HG03558 (cell line): ENCODE measurements at regions not wholly inside any gene's neighbourhood (a gene's known extent, or its start where the extent isn't known, plus 50 kb on each side); places are given as distances from the start of the nearest gene placed in this dataset.
A peak's percentile ranks its signal among the peaks of the same experiment; 100 is the strongest.

Experiments
- ATAC-seq: cut with Tn5 transposase; IDR thresholded peaks from one replicate; pipeline ENCODE4 v1.9.1; 2021; ENCODE audit warnings: moderate number of reproducible peaks; ENCODE audit not compliant: unreplicated experiment; ENCODE audit errors: extremely low read depth

GRCh38 chr2:11919953-11920352 is 173.5 kb downstream of the LPIN1 start:
- ATAC-seq, result no peak

GRCh38 chr2:11920993-11921583 is 174.7 kb downstream of the LPIN1 start:
- ATAC-seq, result no peak

- no peak for ATAC-seq
Measured at GRCh38 chr2:11922294-11922693, 175.9 kb downstream of the LPIN1 start.

GRCh38 chr2:11923935-11924334 is 177.5 kb downstream of the LPIN1 start:
- ATAC-seq, result no peak

GRCh38 chr2:11925295-11926066 is 179.0 kb downstream of the LPIN1 start:
- ATAC-seq, result no peak

- ATAC-seq, result no peak
Measured at GRCh38 chr2:11930211-11930761, 183.9 kb downstream of the LPIN1 start.

- no peak for ATAC-seq
Measured at GRCh38 chr2:11932048-11932512, 185.6 kb downstream of the LPIN1 start.

GRCh38 chr2:11932962-11933361 is 186.5 kb downstream of the LPIN1 start:
- no peak for ATAC-seq

- ATAC-seq, result no peak
Measured at GRCh38 chr2:11933854-11934253, 187.4 kb downstream of the LPIN1 start.

GRCh38 chr2:11936761-11937160 is 190.3 kb downstream of the LPIN1 start:
- ATAC-seq, result no peak

- ATAC-seq, result no peak
Measured at GRCh38 chr2:11938196-11938595, 191.8 kb downstream of the LPIN1 start.

GRCh38 chr2:11939523-11939922 is 193.1 kb downstream of the LPIN1 start:
- no peak for ATAC-seq

GRCh38 chr2:11940121-11940743 is 193.8 kb downstream of the LPIN1 start:
- no peak for ATAC-seq

- ATAC-seq, result no peak
Measured at GRCh38 chr2:11940799-11941198, 194.4 kb downstream of the LPIN1 start.

- no peak for ATAC-seq
Measured at GRCh38 chr2:11941201-11942177, 195.1 kb downstream of the LPIN1 start.

- no peak for ATAC-seq
Measured at GRCh38 chr2:11942178-11942569, 195.7 kb downstream of the LPIN1 start.

GRCh38 chr2:11944311-11944710 is 197.9 kb downstream of the LPIN1 start:
- no peak for ATAC-seq

GRCh38 chr2:11945139-11946126 is 199.0 kb downstream of the LPIN1 start:
- peak; percentile 81 for ATAC-seq

- ATAC-seq, result no peak
Measured at GRCh38 chr2:11947956-11948355, 201.5 kb downstream of the LPIN1 start.
